ENCODE measurements at regions not wholly inside any gene's neighbourhood (a gene's known extent, or its start where the extent isn't known, plus 50 kb on each side); places are given as distances from the start of the nearest gene placed in this dataset. TPM values are rescaled to one million over a fixed set of nuclear protein-coding genes. Genes with fewer than 3 reads are reported as not detected.
A peak's percentile ranks its signal among the peaks of the same experiment; 100 is the strongest.

DNA sequence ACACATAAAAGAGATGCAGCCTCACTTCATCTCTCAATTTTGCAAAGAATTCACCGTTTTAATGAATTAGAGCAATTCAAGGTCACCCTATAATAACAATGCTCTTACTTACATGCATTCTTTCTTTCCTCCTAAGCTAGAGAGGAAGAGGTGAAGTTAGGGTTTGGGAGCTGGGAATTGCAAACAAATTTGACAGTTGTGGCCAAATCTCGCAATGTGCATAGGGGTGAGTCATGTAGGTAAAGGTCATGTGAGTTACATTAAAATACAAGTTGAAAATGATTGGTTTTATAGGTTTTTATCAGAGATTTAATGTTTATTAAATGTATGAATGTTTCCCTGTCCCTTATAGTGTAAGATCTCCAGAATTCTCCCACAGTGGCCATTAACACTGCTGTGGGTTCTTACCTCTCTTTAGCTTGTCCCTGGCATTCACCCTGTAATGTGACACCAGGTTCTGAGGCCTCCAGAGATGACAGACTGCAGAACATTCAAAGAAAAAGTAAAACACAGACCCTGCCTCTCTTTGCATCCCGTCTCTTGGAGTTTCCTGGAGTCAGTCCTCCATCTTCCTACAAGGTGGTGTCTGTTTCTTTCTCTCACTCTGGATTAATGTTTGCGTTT lies 53.7 kb upstream of the LGALSL start:
- DNase-seq (ENCODE audit: low spot score): no peak

DNA sequence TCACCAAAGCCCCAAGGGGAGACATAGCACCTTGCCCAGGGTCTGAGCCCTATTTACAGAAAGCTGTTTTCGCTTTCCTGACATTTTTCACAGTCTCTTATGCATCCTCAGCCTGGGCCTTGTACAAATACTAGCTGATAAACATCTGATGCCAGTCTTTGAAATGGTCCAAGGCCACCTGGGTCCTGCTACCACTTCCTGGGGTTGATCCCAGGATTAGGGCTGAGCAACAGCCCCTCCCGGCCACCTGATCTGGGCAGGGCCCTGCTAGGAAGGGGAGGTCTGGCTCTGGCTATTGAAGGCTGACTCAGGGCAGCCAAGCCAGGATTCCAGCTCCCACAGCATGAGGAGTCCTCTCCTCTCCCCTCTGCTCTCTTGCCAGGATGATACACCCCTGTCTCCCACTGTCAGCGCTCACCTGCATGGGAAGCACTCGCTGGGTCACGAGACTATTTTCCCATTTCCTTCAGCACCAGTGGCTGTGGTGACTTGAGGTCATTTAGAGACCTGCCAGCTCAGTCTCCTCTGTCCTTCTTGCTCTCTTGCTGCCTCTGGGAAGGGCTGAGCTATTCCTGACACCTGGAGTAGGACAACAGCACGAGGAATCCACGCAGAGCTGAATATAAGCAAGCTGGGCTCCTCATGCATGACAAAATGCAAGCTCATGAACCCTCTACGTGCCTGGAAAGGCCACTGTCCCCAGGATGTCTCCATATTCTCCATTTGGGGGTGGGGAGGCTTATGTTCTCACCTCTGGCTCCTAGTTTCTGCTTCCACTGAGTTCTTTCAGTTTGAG lies 53.0 kb upstream of the LGALSL start:
- DNase-seq (ENCODE audit: low spot score): no peak

DNA sequence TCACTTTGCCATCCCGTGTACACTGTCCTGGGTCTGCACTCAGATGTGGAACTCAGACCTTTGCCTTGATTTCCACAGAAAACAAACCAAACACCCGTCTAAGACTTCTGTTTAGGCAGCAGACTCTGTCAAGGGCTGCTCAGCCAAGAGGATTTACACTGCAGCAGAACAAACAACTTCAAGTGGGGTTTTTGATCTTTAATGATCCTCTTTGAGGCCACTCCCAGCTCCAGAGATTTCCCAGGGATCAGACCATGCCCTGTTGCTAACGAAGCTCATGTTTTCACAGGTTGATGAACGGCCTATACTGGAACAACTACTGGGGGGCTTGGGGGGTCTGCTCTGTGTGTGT lies 52.5 kb upstream of the LGALSL start:
- DNase-seq (ENCODE audit: low spot score): no peak

DNA sequence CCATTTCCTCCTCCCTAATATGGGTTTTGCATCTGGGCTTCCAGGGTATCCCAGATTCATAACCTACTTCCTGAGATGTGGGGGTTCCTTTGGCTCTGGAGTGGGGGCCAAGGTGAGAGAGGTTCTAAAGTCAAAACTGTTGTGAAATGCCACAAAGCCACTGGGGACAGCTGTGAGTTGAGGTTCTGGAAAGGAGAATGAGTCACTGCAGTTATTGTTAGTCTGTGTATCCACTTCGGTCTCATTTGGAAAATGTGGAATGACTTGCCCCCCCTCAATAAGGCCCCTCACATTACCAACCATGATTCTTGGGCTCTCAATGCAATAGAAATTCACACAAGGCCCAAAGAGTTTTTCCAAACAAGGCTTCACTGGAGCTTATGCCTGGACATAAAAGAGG lies 51.1 kb upstream of the LGALSL start:
- peak; percentile 4 for DNase-seq (ENCODE audit: low spot score)

DNA sequence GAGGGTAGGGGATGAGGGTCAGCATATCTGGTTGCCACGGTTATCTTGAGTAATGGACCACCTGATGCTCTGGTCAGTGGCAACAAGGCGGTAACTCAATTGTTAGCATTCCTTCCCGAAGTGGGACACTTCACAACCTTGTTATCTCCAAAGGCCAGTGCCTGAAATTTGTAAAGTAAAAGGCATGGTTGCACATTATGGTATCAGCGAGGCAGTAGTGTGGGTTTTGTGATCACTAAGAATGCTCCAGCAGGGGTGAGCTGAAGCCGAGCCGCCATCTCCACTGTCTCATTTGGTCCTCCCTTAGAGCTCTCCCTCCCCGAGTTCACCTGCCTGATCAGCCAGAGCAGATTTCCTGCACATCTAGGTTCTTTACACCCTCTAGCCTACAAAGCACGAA lies 50.5 kb upstream of the LGALSL start:
- DNase-seq (ENCODE audit: low spot score): peak; percentile 47

DNA sequence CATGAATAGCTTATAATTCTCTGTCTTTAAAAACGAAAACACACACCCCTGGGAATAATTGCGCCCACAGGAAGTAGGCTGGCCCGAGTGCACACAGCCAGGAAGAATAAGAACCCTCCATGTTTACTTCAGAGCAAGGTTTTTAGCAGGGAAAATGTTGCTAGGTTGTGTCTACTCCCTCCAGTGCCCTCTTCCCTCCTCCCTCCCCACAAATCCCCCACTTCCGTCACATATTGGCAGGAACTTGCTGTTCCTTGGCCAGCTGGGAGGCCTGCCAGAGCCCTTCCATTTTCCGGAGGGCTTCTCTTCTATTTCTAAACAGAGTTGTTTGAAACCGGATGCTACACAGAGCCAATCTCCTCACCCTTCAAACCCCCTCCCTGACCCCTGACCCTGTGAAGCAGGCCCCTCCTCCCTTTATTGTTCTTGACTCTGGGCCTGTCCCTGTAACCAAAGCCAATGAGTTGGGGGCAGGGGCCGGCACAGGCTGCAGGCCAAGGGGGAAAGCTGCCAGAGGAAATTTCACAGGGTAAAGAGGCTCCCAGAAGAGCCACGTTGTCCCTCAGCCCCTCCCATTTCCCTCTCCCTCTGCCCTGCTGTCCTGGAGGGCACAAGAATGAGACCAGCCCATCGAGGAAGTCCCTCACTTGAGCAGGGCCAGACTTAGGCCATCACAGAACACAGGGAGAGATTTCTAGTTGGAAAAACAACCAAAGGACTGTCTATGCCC lies 49.8 kb upstream of the LGALSL start:
- peak; percentile 92 for DNase-seq (ENCODE audit: low spot score)

Small RNA genes lying in the stretch of these regions (microRNA-seq; reads per million reads assigned to microRNA genes)
- not detected for gene MIR4433A (ENCODE audit: borderline number of aligned reads)
- not detected for gene MIR4433B (ENCODE audit: borderline number of aligned reads)

All from mesenteric fat pad (tissue), 1 donor.